ENCODE measurements at regions not wholly inside any gene's neighbourhood (a gene's known extent, or its start where the extent isn't known, plus 50 kb on each side); places are given as distances from the start of the nearest gene placed in this dataset.

DNA sequence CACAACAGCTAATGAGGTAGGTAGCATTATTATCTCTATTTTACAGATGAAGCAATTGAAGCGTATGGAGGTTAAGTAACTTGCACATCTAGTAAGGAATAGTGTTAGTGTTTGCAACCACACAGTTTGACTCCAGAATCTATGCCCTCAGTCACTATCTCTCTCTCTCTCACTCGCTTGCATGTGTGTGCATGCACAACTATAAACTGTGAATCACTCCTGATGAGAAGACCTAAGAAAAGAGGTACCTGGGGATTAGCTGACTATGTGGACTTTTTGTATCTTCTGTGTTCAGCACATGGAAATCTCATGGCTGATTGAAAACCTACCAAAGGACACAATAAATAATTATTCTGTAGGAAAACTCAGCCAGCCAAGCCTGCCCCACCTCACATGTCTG, 295.5 kb downstream of the BRINP2 start:
- Mint-ChIP-seq H3K4me3 (no peak overlapping the region), H3K4me1 (peaks cover 9% of the 10 kb centered on the region), H3K27me3 (ENCODE audit: insufficient read depth, low read depth) (peaks cover 2% of the 10 kb centered on the region), H3K36me3 (peaks cover 2% of the 10 kb centered on the region), H3K27ac (no peak overlapping the region), H3K9me3 (no peaks in the 10 kb centered on the region)
- Histone ChIP-seq H4K20me1 (ENCODE audit: low read depth) (no peaks in the 10 kb centered on the region), H3K4me1 (peaks cover 20% of the 10 kb centered on the region), H3K27ac (no peak overlapping the region), H2AFZ (replicated peaks) (no peak overlapping the region), H3K79me2 (ENCODE audit: low read depth) (no peaks in the 10 kb centered on the region), H3F3A (ENCODE audit: low read depth) (no peaks in the 10 kb centered on the region), H3K27me3 (no peaks in the 10 kb centered on the region), H3K9me3 (ENCODE audit: low read depth) (no peaks in the 10 kb centered on the region), H3K4me2 (no peak overlapping the region), H3K36me3 (no peaks in the 10 kb centered on the region), H3K9ac (no peak overlapping the region), H3K4me3 (no peak overlapping the region)
- no peak for TF ChIP-seq EZH2 (IDR thresholded peaks at IDR 0.05)
- TF ChIP-seq, protein P1, sequence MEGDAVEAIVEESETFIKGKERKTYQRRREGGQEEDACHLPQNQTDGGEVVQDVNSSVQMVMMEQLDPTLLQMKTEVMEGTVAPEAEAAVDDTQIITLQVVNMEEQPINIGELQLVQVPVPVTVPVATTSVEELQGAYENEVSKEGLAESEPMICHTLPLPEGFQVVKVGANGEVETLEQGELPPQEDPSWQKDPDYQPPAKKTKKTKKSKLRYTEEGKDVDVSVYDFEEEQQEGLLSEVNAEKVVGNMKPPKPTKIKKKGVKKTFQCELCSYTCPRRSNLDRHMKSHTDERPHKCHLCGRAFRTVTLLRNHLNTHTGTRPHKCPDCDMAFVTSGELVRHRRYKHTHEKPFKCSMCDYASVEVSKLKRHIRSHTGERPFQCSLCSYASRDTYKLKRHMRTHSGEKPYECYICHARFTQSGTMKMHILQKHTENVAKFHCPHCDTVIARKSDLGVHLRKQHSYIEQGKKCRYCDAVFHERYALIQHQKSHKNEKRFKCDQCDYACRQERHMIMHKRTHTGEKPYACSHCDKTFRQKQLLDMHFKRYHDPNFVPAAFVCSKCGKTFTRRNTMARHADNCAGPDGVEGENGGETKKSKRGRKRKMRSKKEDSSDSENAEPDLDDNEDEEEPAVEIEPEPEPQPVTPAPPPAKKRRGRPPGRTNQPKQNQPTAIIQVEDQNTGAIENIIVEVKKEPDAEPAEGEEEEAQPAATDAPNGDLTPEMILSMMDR (IDR thresholded peaks at IDR 0.05) = no peak
- TF ChIP-seq EZH2phosphoT487 (IDR thresholded peaks at IDR 0.05) = no peak
- no peak for DNase-seq (ENCODE audit: low spot score)

DNA sequence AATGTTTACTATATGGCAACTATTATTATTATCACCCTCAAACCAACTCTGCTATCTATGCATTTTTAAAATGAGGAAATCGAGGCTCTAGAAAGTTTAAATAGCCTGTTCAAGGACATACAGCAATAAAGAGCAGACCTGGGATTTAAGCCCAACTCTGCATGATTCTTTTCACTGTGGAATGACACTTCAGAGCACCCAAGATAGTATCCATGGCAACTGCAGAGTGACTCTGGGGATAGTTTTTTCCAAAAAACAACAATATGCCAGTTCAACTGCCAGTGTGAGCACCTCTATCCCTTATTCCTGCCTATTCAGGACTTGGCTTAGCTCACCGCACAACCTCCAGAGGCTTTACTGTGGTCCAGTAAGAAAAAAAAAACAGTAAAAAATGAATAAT, 293.9 kb downstream of the BRINP2 start:
- Mint-ChIP-seq H3K27ac (no peak overlapping the region), H3K9me3 (no peaks in the 10 kb centered on the region), H3K4me1 (peaks cover 6% of the 10 kb centered on the region), H3K27me3 (ENCODE audit: insufficient read depth, low read depth) (peaks cover 5% of the 10 kb centered on the region), H3K4me3 (no peak overlapping the region), H3K36me3 (peaks cover 2% of the 10 kb centered on the region)
- Histone ChIP-seq H3K36me3 (no peaks in the 10 kb centered on the region), H3K79me2 (ENCODE audit: low read depth) (no peaks in the 10 kb centered on the region), H3K4me1 (peaks cover 9% of the 10 kb centered on the region), H3K4me2 (no peak overlapping the region), H3K9ac (no peak overlapping the region), H3K27me3 (no peaks in the 10 kb centered on the region), H3K9me3 (ENCODE audit: low read depth) (no peaks in the 10 kb centered on the region), H4K20me1 (ENCODE audit: low read depth) (no peaks in the 10 kb centered on the region), H3F3A (ENCODE audit: low read depth) (no peaks in the 10 kb centered on the region), H3K4me3 (no peak overlapping the region), H2AFZ (replicated peaks) (no peak overlapping the region), H3K27ac (no peak overlapping the region)
- TF ChIP-seq, protein P1 (IDR thresholded peaks at IDR 0.05) = no peak
- no peak for TF ChIP-seq EZH2 (IDR thresholded peaks at IDR 0.05)
- no peak for DNase-seq (ENCODE audit: low spot score)

DNA sequence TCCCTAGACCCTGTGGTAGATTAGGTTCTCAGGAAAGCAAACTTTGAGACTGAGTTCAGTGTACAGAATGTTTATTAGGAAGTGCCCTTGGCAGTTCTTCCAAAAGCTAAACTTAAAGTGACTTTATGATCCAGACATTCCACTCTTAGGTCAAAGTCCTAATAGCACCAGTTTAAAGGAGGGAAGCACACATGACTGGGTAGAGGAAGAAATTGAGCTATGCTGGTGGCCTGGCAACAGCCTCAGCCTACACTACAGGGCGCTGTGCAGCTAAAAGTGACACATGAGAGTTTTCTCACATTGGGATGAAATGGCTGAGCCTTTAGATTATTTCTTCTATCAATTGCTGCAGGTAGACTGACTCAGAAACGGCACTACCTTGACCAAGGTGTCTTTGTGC, 280.4 kb downstream of the BRINP2 start:
- no peaks in the 10 kb centered on the region for H3K4me1 ChIP-seq
- no peak overlapping the region for H3K4me3 Mint-ChIP-seq
- H3K36me3 ChIP-seq = no peaks in the 10 kb centered on the region
- TF ChIP-seq EZH2phosphoT487 (IDR thresholded peaks at IDR 0.05) (no peak), EZH2 (IDR thresholded peaks at IDR 0.05) (no peak)
- TF ChIP-seq, protein P1 (IDR thresholded peaks at IDR 0.05) = no peak
- no peak overlapping the region for H3K4me3 ChIP-seq
- H3K27ac ChIP-seq = no peak overlapping the region
- H4K20me1 ChIP-seq (ENCODE audit: low read depth) = no peaks in the 10 kb centered on the region
- H3K4me2 ChIP-seq = no peak overlapping the region
- H3K9me3 Mint-ChIP-seq = peaks cover 4% of the 10 kb centered on the region
- no peak overlapping the region for H3K9ac ChIP-seq
- H3K9me3 ChIP-seq (ENCODE audit: low read depth) = no peaks in the 10 kb centered on the region
- H2AFZ ChIP-seq (replicated peaks) = no peak overlapping the region
- H3K27ac Mint-ChIP-seq = no peak overlapping the region
- no peak for DNase-seq (ENCODE audit: low spot score)
- H3K36me3 Mint-ChIP-seq = no peaks in the 10 kb centered on the region
- H3F3A ChIP-seq (ENCODE audit: low read depth) = no peaks in the 10 kb centered on the region
- no peaks in the 10 kb centered on the region for H3K27me3 ChIP-seq
- H3K79me2 ChIP-seq (ENCODE audit: low read depth) = no peaks in the 10 kb centered on the region
- peaks cover 2% of the 10 kb centered on the region for H3K4me1 Mint-ChIP-seq
- no peaks in the 10 kb centered on the region for H3K27me3 Mint-ChIP-seq (ENCODE audit: insufficient read depth, low read depth)
